ENCODE measurements at regions not wholly inside any gene's neighbourhood (a gene's known extent, or its start where the extent isn't known, plus 50 kb on each side); places are given as distances from the start of the nearest gene placed in this dataset.

DNA sequence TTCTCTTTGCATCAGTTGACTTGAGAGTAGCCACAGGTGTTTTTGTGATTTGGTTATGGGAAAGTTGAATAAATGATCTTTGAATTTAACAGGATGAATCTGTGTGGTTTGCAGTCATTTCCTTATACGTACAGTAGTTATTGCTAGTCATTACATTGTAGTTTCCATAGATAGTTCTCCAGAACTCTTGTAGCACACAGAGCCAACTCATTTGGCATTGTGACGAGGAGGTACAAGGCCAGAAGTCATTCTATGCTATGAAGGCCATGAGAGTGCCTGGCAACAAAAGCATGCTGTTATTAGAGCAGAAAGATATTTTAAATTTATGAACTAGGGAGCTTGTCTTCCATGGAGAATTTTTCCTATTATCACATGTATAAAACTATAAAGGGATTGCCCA is 973.0 kb upstream of the CHAC2 start:
- DNase-seq (ENCODE audit: insufficient read length, low spot score) = no peak
- TF ChIP-seq PAX5 (IDR thresholded peaks at IDR 0.05; ENCODE audit: insufficient read depth, low read length, severe bottlenecking) = no peak
- TF ChIP-seq TAF1 (IDR thresholded peaks at IDR 0.05; ENCODE audit: low read depth, low read length) = no peak
- no peak for FAIRE-seq

DNA sequence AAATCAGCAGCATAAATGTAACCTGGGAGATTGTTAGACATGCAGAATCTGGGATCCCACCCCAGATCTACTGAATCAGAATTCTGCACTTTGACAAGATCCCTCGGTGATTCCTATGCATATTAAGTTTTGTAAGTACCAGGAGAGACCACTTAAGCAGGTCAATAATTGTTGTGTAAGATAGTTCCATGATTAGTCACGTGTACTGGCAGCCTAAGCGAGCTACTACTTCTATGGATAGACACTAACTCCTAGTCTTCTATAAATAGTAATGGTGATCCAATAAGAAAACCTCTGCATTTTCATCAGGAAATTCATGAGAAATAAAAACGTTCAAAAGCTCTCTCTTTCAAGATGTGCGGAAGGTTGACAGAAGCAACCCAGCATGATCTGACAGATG is 988.2 kb upstream of the CHAC2 start:
- no peak for FAIRE-seq
- DNase-seq (ENCODE audit: insufficient read length, low spot score) = no peak
- no peak for TF ChIP-seq POLR2AphosphoS5 (IDR thresholded peaks at IDR 0.05; ENCODE audit: low read depth, low read length)
- no peak for TF ChIP-seq PAX5 (IDR thresholded peaks at IDR 0.05; ENCODE audit: insufficient read depth, low read length, severe bottlenecking)

DNA sequence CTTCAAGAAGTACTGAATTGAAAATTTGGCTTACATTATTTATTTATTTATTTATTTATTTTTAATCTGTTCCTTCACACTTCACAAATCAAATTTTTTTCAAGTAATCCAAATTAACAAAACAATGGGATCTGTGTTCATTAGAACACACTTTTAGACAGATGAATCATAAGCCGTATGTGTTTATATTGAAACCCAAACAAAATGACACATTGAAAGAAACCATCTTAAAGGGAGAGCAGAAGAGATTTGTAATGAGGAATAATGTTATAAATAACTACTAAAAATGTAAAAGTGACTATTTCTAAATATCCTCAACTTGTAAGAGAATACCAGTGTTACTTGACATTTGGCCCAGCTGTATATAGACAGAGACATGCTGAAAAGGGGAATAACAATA is 991.0 kb upstream of the CHAC2 start:
- TF ChIP-seq SPI1 (IDR thresholded peaks at IDR 0.05; ENCODE audit: low read depth, low read length) = no peak
- no peak for TF ChIP-seq PAX5 (IDR thresholded peaks at IDR 0.05; ENCODE audit: insufficient read depth, low read length, severe bottlenecking)
- no peak for TF ChIP-seq POU2F2 (IDR thresholded peaks at IDR 0.05; ENCODE audit: low read depth, low read length)
- no peak for TF ChIP-seq POLR2AphosphoS5 (IDR thresholded peaks at IDR 0.05; ENCODE audit: low read depth, low read length)
- no peak for TF ChIP-seq TAF1 (IDR thresholded peaks at IDR 0.05; ENCODE audit: low read depth, low read length)
- TF ChIP-seq POLR2A (IDR thresholded peaks at IDR 0.05; ENCODE audit: low read depth, low read length) = no peak
- no peak for FAIRE-seq
- DNase-seq (ENCODE audit: insufficient read length, low spot score) = no peak

DNA sequence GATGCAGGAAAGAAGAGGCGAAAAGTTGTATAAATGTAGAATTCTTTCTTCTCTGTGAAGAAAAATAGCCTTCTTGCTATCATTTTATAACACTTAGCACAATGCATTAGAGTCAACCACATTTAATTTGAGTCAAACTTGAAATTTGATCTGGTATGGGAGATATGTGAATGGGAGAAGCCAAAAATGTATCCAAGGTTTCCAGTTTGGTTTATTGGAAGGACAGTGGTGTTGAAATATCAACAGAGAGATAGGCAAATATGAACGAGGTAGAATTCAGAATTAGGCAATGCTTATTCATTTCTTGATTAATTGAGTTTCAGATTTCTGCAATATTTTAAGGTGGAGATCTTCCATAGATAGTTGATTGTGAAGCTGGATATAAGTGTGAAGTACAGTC is 991.9 kb upstream of the CHAC2 start:
- DNase-seq (ENCODE audit: insufficient read length, low spot score) (no peak), FAIRE-seq (no peak)
- TF ChIP-seq SPI1 (IDR thresholded peaks at IDR 0.05; ENCODE audit: low read depth, low read length) = no peak
- TF ChIP-seq POU2F2 (IDR thresholded peaks at IDR 0.05; ENCODE audit: low read depth, low read length) = no peak
- TF ChIP-seq TAF1 (IDR thresholded peaks at IDR 0.05; ENCODE audit: low read depth, low read length) = no peak
- TF ChIP-seq POLR2AphosphoS5 (IDR thresholded peaks at IDR 0.05; ENCODE audit: low read depth, low read length) = no peak
- no peak for TF ChIP-seq POLR2A (IDR thresholded peaks at IDR 0.05; ENCODE audit: low read depth, low read length)
- TF ChIP-seq PAX5 (IDR thresholded peaks at IDR 0.05; ENCODE audit: insufficient read depth, low read length, severe bottlenecking) = no peak

DNA sequence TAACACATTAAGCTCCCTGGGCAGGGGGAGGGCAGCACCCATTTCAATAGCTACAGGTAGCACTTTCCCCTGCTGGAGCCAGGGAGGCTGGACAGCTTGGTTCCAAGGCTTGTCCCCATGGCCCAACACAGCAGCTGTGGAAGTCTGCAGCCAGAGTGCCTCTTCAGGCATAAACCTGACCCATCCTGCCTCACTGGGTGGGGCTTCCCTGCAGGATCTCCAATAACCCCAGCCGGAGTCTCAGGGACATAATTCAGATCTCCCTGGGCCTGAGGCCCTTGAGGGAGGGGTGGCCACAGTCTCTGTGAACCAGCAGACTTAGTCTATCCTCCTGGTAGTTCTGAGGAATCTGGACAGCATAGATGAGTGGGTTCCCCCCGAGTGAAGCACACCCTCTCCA is 1001.9 kb upstream of the CHAC2 start:
- TF ChIP-seq POLR2AphosphoS5 (IDR thresholded peaks at IDR 0.05; ENCODE audit: low read depth, low read length) (no peak), TAF1 (IDR thresholded peaks at IDR 0.05; ENCODE audit: low read depth, low read length) (no peak), SPI1 (IDR thresholded peaks at IDR 0.05; ENCODE audit: low read depth, low read length) (no peak)
- DNase-seq (ENCODE audit: insufficient read length, low spot score) (no peak), FAIRE-seq (no peak)

DNA sequence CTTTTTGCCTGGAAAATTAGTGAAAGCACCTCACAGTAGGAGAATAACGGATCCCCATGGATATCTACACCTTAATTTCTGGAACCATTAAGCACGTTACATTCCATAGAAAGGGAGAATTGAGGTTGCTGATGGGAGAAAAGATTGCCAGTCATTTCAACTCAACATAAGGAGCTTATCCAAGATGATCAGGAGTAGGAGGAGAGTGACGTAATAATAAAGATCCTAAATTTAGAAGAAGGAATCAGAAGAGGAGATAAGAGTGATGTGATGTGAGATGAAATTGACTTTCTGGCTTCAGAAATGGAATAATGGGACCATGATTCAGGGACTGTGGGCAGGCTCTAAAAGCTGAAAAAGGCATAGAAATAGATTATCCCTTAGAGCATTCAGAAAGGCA is 1017.8 kb upstream of the CHAC2 start:
- FAIRE-seq = no peak
- DNase-seq (ENCODE audit: insufficient read length, low spot score) = no peak
- TF ChIP-seq POU2F2 (IDR thresholded peaks at IDR 0.05; ENCODE audit: low read depth, low read length) = no peak
- no peak for TF ChIP-seq TAF1 (IDR thresholded peaks at IDR 0.05; ENCODE audit: low read depth, low read length)
- TF ChIP-seq POLR2AphosphoS5 (IDR thresholded peaks at IDR 0.05; ENCODE audit: low read depth, low read length) = no peak
- no peak for TF ChIP-seq POLR2A (IDR thresholded peaks at IDR 0.05; ENCODE audit: low read depth, low read length)
- TF ChIP-seq PAX5 (IDR thresholded peaks at IDR 0.05; ENCODE audit: insufficient read depth, low read length, severe bottlenecking) = no peak
- TF ChIP-seq SPI1 (IDR thresholded peaks at IDR 0.05; ENCODE audit: low read depth, low read length) = no peak

DNA sequence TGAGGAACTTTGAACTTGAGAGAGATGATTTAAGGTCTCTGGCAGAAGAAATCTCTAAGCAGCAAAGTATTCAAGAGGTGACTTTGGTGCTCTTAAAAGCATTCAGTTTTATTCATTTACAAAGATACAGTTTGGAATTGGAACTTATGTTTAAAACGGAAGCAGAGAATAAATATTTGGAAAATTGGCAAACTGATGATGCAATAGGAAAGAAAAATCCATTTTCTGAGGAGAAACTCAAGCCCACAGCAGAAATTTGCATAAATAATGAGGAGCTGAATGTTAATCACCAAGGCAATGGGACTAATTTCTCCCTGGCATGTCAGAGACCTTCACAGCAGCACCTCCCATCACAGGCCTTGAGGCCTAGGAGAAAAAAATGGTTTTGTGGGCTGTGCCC is 1022.5 kb upstream of the CHAC2 start:
- FAIRE-seq (no peak), DNase-seq (ENCODE audit: insufficient read length, low spot score) (no peak)
- no peak for TF ChIP-seq POLR2AphosphoS5 (IDR thresholded peaks at IDR 0.05; ENCODE audit: low read depth, low read length)
- no peak for TF ChIP-seq TAF1 (IDR thresholded peaks at IDR 0.05; ENCODE audit: low read depth, low read length)
- TF ChIP-seq POLR2A (IDR thresholded peaks at IDR 0.05; ENCODE audit: low read depth, low read length) = no peak
- TF ChIP-seq PAX5 (IDR thresholded peaks at IDR 0.05; ENCODE audit: insufficient read depth, low read length, severe bottlenecking) = no peak
- no peak for TF ChIP-seq SPI1 (IDR thresholded peaks at IDR 0.05; ENCODE audit: low read depth, low read length)
- no peak for TF ChIP-seq POU2F2 (IDR thresholded peaks at IDR 0.05; ENCODE audit: low read depth, low read length)

DNA sequence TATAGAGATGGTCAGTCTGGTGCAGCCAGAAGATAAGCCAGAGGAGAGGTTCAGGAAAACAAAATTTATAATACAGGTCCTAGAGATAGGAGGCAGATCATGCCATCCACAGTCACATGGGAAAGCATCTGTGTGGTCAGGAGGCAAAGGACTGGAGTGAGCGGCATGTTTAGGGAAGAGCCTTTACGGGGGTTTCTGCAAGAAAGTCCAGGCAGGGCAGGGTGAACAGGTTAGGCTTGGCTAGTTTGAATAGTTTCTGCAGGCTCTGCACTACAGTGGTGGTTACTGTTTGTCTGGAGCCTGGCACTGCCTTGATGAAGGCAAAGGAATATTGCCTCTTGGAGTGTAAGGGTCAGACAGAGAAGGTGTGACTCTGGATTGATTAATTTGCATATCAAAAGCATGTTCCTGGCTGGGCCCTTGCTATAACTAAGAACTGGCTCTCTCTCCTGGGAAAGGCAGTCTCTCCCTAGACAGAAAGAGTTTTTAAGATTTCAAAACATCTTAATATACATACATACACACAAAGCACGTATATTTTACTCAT is 1034.7 kb upstream of the CHAC2 start:
- FAIRE-seq (no peak), DNase-seq (ENCODE audit: insufficient read length, low spot score) (no peak)
- no peak for TF ChIP-seq POU2F2 (IDR thresholded peaks at IDR 0.05; ENCODE audit: low read depth, low read length)

DNA sequence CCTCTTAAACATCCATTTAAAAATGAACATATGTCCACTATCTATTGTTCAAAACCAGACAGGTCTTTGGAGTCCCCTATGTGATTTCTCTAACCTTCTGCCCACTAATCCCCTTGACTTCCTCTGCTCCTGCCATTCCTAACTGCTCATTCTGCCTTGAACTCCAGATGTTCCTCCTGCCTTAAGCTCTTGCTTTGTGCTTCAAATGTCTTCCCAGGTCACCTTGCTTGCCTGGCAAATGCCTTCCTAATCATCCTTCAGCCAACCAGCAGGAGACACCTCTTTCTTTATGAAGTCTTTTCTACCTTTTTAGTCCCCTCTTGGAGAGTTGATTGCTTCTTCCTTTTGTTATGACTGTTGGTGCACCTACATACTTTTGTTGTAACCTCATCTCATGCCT is 1043.0 kb upstream of the CHAC2 start:
- FAIRE-seq = no peak
- DNase-seq (ENCODE audit: insufficient read length, low spot score) = no peak
- TF ChIP-seq PAX5 (IDR thresholded peaks at IDR 0.05; ENCODE audit: insufficient read depth, low read length, severe bottlenecking) = no peak
- TF ChIP-seq POU2F2 (IDR thresholded peaks at IDR 0.05; ENCODE audit: low read depth, low read length) = no peak
- no peak for TF ChIP-seq POLR2A (IDR thresholded peaks at IDR 0.05; ENCODE audit: low read depth, low read length)
- no peak for TF ChIP-seq SPI1 (IDR thresholded peaks at IDR 0.05; ENCODE audit: low read depth, low read length)
- TF ChIP-seq TAF1 (IDR thresholded peaks at IDR 0.05; ENCODE audit: low read depth, low read length) = no peak
- TF ChIP-seq POLR2AphosphoS5 (IDR thresholded peaks at IDR 0.05; ENCODE audit: low read depth, low read length) = no peak

DNA sequence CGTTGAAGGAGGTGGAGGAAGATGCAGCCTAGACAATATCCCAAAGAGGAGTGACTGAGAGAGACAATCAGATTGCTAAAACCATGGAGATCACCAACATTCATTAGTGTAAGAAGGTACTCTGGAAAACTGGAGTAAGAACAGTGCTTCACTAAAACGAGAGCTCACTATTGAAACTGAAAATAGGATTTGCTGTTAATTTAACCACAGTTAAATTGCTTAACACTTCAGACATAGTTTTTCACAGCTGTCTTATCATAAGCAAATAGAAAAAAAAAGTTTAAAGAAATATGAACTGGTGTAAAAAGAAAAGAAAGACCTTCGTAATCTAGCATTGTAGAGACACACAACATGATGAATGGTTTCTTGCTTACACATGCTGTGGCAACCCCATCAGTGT is 1049.8 kb upstream of the CHAC2 start:
- no peak for FAIRE-seq
- TF ChIP-seq POLR2A (IDR thresholded peaks at IDR 0.05; ENCODE audit: low read depth, low read length) (no peak), PAX5 (IDR thresholded peaks at IDR 0.05; ENCODE audit: insufficient read depth, low read length, severe bottlenecking) (no peak), TAF1 (IDR thresholded peaks at IDR 0.05; ENCODE audit: low read depth, low read length) (no peak)
- no peak for DNase-seq (ENCODE audit: insufficient read length, low spot score)

Measured in GM12891 (cell line).